Caki2 (cell line): ENCODE measurements at regions not wholly inside any gene's neighbourhood (a gene's known extent, or its start where the extent isn't known, plus 50 kb on each side); places are given as distances from the start of the nearest gene placed in this dataset.
A peak's percentile ranks its signal among the peaks of the same experiment; 100 is the strongest.

Source experiments
- DNase-seq: peaks from one replicate; pipeline ENCODE4 v3.0.0-alpha.2; 2015; ENCODE audit warnings: low read depth
- in situ Hi-C: cut with HindIII; loops from 2 replicates; pipeline ENCODE4 v1.10.0; 2016; ENCODE audit warnings: low sequenced_read_pairs, low pct_unique_long_range_greater_than_20kb, mixed read lengths

DNA sequence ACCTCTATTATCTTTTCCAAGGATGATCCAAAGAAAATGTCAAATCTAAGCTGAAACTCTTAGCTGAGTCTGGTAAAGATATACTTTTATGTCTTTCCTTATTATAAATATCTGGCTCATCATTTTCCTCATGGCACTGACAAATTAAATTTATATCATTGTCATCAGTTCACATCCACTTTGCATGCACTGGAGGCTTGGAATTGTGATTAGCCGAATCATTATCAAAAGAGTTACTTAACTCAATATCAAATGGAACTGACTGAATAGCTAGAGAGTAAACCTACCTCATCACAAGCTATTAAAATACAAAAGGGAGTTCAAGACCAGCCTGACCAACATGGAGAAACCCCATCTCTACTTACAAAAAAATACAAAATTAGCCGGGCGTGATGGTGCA is 713.9 kb upstream of the MARCKS start:
- DNase-seq: no peak
- in situ Hi-C loops: no loop called here

DNA sequence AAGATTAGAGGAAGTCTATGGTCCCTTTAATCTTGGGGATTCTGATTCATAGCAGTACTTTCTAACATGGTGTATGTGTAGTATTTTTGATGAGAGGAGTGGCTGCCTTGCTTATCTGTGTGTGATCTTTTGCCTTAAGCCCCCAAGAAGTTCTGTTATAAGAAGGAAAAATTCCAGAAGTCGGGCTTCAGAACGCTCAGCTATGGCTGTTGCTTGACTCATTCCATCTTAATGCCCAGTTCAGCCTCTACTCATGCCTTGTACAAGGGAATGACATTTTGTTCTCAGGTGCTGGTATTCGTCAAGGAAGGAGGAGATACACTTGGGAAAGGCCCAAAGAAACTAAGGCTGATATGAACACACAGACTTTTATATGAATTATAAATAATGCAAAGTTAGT is 713.0 kb upstream of the MARCKS start:
- no peak for DNase-seq
- in situ Hi-C loops: no loop called here

DNA sequence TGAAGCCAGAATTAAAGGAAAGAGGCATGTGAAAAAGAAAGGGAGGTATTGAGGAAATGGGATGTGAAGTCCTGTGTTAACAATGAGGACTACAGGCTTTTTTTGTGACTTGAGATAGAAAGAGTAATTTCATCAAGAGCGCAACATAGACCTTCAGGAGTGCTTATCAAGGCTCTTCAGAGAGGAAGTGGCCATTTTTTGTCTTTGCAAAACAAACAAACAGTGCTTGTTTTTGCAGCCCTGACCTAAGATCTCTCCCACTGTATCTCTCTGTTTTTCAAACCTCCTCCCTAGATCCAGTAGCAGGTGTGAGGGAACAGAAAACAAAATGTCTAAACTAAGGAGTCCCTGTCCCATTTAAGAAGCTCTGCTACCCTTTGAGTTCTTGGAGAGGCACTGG is 710.3 kb upstream of the MARCKS start:
- DNase-seq: no peak
- in situ Hi-C loops: no loop called here

DNA sequence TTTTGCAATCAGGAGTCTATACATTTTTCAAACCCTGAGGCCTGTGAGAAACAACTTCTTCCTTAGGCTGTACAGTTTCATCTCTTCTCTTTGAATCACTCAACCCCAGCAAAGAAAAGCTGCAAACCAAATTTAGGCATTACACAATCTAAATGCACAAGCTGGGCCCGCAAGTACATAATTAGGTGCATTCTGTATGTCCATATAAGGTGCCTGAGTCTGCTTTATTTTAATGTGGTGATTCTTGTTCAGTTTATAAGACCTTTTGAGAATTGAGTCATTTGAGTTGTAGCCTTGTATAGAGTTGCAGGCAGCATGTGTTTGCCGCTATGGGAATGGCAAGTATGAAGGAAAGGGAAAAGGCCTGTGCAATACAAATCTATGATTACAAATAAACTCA is 709.6 kb upstream of the MARCKS start:
- no peak for DNase-seq
- in situ Hi-C loops: no loop called here

DNA sequence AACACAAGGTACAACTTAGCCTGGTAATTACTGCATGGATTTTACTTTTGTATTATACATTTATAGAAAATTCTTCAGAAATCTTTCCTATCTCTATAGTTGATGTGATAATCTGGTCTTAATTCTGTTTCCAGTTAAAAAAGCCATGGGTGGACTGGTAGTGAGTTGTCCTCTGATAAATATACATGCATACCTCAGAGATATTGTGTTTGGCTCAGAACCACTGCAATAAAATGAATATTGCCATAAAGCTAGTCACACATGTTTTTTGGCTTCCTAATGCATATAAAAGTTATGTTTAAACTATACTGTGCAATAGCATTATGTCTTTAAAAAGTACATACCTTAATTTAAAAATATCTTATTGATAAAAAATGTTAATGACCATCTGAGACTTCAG is 708.6 kb upstream of the MARCKS start:
- no peak for DNase-seq
- in situ Hi-C loops: no loop called here

DNA sequence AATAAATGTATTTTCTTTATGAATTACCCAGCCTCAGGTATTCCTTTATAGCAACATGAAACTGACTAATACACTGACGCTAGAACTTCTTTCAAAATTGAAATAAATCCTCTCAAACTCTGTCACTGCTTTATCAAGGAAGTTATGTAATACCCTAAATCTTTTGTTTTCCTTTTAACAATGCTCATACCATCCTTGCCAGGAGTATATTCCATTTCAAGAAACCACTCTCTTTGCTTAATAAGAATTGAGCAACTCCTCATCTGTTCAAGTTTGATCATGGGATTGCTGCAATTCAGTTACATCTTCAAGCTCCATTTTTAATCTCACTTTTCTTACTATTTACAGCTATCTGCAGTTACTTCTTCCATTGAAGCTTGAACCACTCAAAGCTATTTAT is 707.6 kb upstream of the MARCKS start:
- in situ Hi-C loops: no loop called here
- no peak for DNase-seq

DNA sequence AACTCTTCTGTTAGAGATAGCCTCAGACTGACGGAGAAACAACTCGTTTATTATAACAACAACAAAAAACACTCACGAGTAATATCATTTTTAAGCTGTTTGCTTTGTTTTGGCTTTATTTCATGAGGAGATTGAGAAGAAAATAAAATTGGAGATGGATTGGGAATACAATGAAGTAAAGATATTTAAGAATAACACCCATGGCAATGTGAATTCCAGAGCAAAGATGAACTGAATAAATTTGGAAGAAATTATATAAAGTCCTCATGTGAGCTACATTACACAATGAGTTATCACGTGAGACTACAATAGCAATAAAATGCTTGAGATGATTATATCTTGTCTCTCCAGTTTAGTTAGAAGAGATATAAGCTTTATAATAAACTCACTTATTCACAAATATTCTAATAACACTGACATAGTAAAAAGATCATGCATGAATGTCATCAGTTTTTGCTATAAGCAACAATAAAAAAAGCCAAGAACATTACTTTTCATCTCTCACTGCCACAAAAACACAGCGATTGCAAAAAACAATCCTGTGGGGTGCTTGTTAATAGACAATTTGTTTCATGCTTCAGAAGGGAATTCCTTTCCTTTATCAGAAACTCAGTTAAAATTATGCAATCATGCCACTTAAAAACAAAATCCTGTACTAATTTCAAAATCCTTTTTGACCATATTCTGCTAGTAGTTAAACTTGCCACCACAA is 696.7 kb upstream of the MARCKS start:
- in situ Hi-C loops: no loop called here
- no peak for DNase-seq

DNA sequence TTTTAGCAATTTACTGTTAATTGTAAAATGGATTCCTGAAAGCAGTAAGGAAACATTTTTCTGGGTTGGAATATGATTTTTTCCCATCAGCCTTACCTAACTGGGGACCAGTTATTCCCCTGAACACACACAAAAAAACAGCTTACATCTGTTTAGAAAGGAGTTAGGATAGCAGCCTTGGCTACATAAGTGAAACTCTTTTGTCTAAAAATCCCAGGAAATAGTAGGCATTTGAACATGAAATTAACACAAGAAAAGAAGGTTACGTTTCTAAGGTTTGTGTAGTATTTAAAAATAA is 696.2 kb upstream of the MARCKS start:
- in situ Hi-C loops: no loop called here

DNA sequence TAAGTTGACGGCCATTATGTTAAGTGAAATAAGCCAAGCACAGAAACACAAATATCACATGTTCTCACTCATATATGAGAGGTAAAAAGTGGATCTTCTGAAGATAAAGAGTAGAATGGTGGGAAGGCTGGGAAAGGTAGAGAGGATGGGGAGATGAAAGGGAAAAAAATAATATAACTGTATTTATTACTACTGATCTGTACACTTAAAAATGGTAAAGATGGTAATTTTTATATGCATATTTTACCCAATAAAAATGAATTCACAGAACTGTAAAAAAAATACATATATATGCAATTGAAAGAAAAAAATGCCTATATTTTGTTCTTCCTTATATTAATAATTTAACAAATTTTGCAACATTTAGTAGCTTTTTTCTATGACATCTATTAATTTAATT is 694.4 kb upstream of the MARCKS start:
- in situ Hi-C loops: no loop called here

More for the DNA sequence above, 696.2 kb upstream of the MARCKS start:
- no peak for DNase-seq

DNA sequence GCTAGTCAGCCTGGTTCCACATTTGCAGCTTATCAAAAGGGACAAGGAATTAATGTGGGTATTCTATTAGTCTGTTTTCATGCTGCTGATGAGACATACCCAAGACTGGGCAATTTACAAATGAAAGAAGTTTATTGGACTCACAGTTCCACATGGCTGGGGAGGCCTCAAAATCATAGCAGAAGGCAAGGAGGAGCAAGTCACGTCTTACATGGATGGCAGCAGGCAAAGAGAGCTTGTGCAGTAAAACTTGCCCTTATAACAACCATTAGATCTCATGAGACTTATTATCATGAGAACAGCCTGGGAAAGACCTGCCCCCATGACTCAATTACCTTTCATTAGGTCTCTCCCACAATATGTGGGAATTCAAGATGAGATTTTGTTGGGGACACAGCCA is 689.1 kb upstream of the MARCKS start:
- in situ Hi-C loops: no loop called here
- no peak for DNase-seq

More for the DNA sequence above, 694.4 kb upstream of the MARCKS start:
- DNase-seq: no peak

DNA sequence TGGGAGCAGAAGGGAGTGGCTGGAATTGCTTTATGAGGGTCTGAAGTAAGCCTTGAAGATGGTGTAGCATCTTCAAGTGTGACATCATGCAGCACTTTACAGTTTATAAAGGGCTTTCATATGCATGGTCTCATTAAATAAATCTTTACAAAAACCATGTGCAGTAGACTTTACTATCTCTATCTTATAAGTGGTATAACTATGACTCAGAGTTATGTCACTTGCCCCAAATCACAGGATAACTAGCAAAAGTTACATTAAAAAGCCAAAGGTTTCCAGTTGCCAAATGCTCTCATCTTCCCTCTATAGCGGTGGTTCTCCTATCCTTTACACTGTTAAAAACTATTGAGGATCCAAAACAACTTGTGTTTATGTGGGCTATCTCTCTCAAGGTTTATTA is 687.7 kb upstream of the MARCKS start:
- in situ Hi-C loops: no loop called here
- DNase-seq: no peak

DNA sequence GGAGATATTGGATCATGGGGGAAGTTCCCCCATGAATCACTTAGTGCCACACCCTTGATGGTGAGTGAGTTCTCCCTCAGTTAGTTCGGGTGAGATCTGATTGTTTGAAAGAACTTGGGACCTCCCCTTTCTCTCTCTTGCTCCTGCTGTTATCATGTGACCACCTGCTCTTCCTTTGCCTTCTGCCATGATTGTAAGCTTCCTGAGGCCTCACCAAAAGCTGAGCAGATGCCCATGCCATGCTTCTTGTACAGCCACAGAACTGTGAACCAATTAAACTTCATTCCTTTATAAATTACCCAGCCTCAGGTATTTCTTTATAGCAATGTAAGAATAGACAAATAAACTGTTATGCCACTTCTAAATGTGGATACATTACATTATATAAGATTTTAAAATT is 686.7 kb upstream of the MARCKS start:
- DNase-seq: no peak
- in situ Hi-C loops: no loop called here

DNA sequence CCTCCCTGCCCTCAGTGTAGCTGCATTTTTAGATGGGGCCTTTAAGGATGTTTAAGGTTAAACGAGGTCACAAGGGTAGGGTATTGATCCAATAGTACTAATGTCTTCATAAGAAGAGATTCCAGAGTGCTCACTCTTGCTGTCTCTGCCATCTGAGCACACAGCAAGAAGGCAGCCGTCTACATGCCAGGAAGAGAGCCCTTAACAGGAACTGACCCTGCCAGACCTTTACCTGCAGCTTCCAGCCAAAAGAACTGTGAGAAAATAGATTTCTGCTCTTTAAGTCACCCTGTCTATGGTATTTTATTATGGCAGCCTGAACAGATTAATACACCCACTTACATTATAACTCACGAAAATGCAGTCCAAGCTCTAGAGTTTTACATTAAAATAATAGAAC is 685.3 kb upstream of the MARCKS start:
- in situ Hi-C loops: no loop called here
- DNase-seq: no peak

DNA sequence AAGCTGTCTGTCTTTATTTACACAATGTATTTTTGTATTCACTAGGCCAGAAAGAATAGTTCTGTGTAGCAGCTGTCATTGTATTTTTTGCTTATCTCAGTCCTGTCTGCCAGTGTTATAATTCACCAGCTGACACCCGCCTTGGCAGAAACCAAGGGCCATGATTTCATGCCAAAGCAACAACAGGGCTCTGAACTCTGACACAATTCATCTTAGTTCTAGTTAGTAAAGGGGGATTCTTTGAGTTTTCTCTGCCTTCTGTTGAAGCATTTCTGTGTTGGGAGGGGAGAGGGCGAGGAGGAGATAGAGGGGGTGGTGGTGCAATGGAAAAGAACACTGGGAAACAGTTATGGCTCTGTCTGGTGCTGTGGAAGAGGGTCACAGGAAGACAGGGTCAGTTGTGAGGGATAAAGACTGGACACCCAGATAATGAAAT is 684.6 kb upstream of the MARCKS start:
- in situ Hi-C loops: no loop called here
- DNase-seq: peak; percentile 7

DNA sequence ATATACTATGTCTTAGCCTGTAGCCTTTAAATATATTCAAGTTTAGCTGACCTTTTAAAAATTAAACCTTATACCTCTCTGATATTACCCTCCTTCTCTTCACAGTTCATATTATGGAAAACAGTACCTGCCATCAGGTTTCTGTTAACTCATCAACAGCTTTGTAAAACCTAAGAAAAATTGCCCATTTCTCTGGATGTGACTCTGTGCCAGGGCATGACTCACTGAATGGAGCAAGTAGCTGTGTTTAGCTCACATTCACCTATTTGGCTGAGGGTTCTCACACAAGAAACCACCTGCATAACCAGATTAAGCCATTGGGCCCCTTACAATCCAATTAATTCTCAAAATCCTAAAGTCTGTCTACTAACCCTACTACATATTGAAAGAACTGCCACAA is 678.8 kb upstream of the MARCKS start:
- in situ Hi-C loops: no loop called here
- no peak for DNase-seq

DNA sequence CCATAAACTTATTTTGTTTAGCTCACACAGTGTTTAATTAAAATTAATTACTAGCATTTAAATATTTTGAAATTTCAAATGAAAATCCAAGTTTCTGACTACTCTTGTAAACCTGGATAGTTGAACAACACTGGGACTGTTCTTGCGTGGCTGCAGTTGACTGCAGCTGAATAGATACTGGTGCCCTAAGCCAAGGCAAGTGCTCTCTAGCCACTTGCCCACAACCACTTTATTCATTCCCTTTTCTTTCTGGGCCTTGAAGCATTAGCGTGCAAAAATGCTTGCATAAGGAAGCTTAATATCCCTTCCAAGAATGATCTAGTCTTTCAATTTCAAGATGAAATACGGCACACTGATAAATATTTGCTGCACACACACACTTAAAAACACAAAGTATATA is 676.0 kb upstream of the MARCKS start:
- in situ Hi-C loops: no loop called here

DNA sequence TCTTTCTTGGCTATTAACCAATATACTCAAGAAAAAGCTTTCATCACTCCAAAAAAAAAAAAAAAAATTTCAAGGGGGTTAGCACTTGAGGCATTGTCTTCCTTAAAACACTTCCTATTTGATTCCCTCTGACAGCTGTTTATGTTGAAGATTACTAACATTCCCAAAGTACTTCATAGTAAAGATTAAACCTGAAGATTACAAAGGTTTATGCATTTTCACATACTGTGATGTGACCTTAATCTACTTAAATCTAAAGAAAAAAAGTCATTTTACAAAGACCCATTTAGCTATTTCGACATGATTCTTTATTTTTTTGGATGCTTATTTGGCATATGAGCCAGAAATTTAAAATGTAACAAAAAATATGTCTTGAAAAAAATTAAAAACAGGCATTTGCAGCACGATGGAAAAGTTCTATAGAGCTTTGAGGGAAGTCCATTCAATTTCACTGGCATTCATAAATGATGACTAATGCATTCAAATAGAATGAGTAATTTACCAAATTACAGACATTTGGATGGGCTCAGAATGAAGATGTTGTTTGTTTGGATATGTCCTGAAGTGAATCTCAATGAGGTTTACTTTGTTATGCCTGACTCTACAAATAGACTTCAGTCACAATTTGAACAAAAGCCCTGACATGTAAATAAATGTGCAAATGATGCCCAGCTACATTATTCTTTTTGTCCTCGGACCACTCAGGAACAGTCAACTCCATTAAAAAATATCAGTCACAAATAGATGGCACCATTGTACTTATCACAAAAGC is 674.6 kb upstream of the MARCKS start:
- in situ Hi-C loops: no loop called here
- DNase-seq: peak; percentile 73

More for the DNA sequence above, 676.0 kb upstream of the MARCKS start:
- DNase-seq: no peak

DNA sequence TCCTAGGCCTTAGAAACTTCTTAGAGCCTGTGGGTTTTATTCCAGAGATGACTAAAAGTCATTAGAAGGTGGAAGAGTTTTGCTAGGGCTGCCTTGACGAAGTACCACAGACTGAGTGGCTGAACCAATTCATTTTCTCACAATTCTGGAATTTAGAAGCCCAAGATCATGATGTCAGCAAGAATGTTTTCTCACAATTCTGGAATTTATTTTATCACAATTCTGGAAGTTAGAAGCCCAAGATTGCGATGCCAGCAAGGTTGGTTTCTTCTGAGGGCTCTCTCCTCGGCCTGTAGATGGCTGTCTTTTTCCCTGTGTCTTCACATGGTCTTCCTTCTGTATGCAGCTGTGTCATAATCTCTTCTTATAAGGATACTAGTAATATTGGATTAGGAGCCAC is 672.9 kb upstream of the MARCKS start:
- in situ Hi-C loops: no loop called here
- DNase-seq: peak; percentile 6

DNA sequence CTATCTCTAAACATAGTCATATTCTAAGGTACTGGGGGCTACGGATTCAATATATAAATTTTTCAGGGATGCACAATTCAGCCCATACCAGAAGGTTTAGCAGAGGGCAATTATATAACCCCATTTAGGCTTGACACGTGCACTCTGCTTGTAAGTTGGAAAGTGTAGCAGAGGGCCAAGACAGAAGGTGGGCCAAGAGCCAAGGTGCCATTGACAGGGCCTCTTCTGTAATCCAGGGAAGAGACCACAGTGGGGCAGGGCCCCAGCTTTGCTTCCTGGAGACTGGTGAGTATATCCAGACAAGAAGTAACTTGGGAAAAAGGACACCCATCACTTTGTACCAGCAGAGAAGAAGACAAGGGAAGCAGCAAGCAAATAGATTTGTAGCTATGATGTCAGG is 672.4 kb upstream of the MARCKS start:
- in situ Hi-C loops: no loop called here
- DNase-seq: no peak

DNA sequence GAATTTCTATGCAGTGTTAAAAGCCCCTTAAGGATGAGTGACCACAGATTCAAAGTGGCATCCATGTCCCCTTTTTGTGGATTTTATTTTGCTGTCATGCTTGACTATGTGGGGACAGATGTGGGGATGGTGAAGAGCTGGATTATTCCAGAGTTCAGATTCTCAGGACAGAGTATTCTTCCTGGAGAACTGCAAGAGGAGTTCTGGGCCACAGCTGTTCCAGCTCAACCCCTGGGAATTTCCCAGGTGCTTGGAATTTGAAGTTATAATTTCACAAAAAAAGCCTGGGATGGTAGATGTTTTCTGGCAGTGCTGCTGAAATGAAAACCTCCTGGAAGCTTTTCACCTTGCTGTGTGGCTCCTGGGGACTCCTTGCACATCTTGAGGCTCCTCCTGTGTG is 671.8 kb upstream of the MARCKS start:
- in situ Hi-C loops: no loop called here
- no peak for DNase-seq
